Epidermal melanocyte (primary cell): ENCODE measurements at regions not wholly inside any gene's neighbourhood (a gene's known extent, or its start where the extent isn't known, plus 50 kb on each side); places are given as distances from the start of the nearest gene placed in this dataset.

Experiments
- DNase-seq: peaks from one replicate; pipeline ENCODE4 v3.0.0; 2011; ENCODE audit warnings: low spot score; ENCODE audit not compliant: insufficient read length

GRCh38 chr1:244106837-244107493 lies 55.9 kb downstream of the ZBTB18 start:
- no peak for DNase-seq

GRCh38 chr1:244111027-244111426 lies 59.9 kb downstream of the ZBTB18 start:
- DNase-seq = no peak

DNA sequence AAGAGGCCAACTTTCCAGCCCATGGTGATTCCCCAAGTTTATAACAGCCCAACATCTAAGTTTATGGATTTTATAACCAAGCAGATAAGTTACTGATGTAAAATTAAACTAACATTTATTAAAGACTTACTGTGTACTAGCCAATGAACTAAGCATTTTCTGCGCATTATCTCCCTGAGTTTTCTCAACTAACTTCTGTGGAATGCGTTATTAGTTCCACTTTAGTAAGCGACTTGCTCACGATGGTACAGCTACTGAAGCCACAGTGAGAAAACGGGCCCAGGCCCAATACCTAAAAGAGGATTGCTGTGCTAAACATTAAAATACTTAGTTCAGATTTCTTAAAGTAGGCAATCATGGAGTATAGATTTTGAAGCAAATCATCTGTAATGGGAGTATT lies 61.0 kb downstream of the ZBTB18 start:
- DNase-seq = no peak

GRCh38 chr1:244112636-244113035 lies 61.6 kb downstream of the ZBTB18 start:
- no peak for DNase-seq

GRCh38 chr1:244113532-244114320 lies 62.6 kb downstream of the ZBTB18 start:
- DNase-seq = no peak

DNA sequence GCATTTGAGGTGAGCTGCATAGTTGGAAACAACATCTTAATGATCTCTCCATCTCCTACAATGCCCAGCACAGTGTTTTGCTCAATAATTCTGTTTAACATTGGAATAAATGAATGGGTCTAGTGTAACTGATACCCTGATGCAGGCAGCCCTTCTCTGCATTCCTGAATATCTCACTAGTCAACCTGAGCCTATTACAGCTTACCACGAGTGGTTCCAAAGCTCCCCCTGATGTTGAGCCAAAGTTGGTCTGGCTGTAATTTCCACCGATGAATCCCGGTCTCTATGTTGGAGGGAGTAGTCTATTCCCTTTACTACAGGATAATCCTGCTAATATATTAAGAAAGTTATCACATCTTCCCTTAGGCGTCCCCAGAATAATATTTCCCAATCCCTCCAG lies 63.8 kb downstream of the ZBTB18 start:
- DNase-seq = no peak

GRCh38 chr1:244116946-244117345 lies 65.9 kb downstream of the ZBTB18 start:
- DNase-seq = no peak

- no peak for DNase-seq
Measured at GRCh38 chr1:244118109-244118761, 67.2 kb downstream of the ZBTB18 start.

DNA sequence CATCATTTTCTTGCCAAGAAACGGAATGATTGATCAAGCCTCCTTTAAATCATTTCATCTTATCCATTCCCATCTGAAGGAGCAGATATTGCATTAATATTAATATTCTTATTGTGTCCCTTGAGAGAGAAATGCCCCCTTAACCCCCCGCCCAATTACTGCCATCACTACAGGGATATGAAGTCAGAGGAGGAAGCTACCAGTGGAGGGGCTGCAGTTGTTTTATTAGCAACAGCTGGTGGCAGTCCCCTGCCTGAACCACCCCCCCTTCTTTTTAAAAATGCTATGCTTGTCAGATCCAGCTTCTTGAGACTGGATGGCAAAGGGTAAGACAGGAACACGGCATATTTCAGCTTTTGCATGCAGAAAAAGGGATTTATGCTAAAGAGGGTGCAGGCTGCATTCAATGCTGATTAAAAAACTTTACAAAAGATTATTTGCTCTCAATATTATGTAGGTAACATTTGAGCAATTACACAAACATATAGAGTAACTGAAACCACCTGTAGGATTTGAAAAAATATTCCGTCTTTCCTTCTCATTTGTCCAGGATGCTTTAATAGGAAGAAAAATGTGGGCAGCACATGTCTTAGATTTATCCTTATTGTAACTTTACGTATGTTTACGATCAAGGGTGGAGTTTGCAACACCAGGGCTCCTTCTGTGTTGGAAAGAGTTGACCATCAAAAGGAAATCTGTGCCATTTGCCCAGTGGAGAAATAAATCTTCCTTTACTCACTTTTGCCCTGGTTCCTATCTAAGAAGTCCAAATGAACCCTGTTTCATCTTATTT lies 77.7 kb downstream of the ZBTB18 start:
- DNase-seq = no peak

DNA sequence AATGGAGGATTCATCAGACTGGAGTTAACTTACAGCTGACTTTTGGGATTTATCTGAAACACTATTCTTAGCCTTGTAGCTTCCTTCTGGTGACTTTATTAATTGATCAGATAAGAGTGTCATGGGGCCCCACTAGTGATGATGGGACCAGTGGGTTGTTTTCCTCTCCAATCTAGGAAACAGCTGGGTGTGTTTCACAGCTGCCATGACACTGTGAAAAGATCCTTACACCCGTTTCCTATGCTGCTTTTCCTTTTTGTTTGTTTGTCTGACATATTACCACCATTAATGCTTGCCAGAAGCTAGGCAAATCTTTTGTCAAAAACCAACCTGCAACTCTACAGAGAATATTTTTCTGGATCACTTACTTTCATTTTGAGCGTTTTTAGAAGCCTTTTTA lies 86.2 kb downstream of the ZBTB18 start:
- no peak for DNase-seq

DNA sequence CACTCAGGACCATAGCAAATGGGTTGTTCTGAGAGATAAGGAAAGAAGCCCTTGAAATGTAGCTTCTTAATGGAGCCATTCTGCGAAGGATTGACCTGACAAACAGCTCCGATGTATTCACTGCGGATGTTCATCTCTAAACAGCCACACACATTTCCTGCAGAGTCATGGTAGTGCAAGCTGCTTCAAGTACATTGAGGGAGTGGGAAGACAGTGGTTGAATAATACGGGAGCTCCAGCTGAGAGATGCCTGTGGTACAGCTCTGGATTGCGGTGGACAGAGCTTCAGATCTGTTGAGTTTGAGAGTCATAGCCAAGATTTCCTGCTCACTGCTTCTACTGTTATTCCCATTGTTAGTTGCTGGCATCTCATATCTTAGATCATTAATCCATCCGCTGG lies 86.6 kb downstream of the ZBTB18 start:
- DNase-seq = no peak

GRCh38 chr1:244138399-244138798 lies 87.3 kb downstream of the ZBTB18 start:
- DNase-seq = no peak

- DNase-seq = no peak
Measured at GRCh38 chr1:244139655-244140054, 88.6 kb downstream of the ZBTB18 start.

DNA sequence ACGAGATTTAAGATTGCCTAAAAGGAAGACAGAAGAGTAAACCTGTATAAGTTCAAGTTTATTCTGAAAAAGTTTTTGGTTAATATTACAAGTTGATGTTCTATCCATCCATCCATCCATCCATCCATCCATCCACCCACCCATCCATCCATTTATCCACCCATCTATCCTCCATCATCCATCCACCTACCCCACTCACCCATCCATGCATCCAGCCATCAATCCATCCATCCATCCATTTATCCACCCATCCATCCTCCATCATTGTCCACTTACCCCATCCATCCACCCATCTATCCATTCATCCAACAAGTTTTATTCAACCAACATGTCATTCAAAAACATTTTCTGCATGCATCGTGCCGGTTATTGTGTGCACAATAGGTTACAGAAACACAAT lies 89.3 kb downstream of the ZBTB18 start:
- no peak for DNase-seq

- no peak for DNase-seq
Measured at GRCh38 chr1:244144053-244144452, 93.0 kb downstream of the ZBTB18 start.

DNA sequence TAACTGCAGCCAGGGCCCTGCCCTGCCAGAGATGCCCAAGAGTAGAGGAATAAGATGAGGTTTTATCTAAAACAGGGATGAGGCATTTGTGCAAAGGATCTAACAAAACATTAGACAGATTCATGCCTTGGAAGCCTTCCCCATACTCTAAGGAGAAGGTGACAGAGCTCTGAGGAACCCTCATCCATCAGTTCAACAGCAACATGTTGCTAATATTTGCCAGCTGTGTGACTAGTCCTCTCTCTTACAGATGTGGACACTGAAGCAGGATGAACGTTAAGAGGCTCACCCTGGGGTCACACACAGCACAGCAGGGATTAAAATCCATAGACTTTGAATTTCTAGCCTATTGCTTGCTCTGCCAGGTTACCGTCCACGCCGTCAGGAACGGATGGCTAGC lies 99.0 kb downstream of the ZBTB18 start:
- DNase-seq = no peak

- no peak for DNase-seq
Measured at GRCh38 chr1:244150665-244151064, 99.6 kb downstream of the ZBTB18 start.

GRCh38 chr1:244151537-244151936 lies 100.5 kb downstream of the ZBTB18 start:
- DNase-seq = no peak

- DNase-seq = no peak
Measured at GRCh38 chr1:244154508-244154871, 103.4 kb downstream of the ZBTB18 start.

GRCh38 chr1:244154872-244155531 lies 103.9 kb downstream of the ZBTB18 start:
- DNase-seq = no peak

DNA sequence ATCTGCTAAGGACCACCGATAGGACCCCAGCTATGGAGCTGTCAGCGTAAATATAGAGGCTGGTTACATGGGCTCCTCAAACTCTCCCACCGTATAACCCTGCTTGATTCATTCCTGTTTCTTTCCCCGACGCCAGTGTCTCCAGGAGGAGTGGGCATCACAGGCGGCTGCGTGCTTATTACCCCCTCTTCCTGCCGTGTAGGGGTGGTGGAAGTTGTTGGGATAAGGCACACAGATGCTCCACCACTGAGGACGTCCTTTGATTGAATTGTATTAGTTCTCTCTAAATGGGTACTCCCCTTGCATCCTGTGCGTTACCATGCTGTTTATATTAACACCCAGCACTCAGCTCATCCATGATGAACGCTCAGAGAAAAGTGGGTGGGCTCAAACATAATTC lies 104.6 kb downstream of the ZBTB18 start:
- DNase-seq = no peak
